Testis (tissue), 2 donors: ENCODE measurements at regions not wholly inside any gene's neighbourhood (a gene's known extent, or its start where the extent isn't known, plus 50 kb on each side); places are given as distances from the start of the nearest gene placed in this dataset.

Experiments
- DNase-seq: peaks from one replicate; pipeline ENCODE4 v3.0.0-alpha.2; 2019
- H3K27ac ChIP-seq, 2 donors: fragments of 200-600 bp; sonication (generic); one replicate each; pipeline ENCODE4 v1.5.1; 2019
- H3K27me3 ChIP-seq: fragments of 200-600 bp; sonication (generic); one replicate; pipeline ENCODE4 v1.5.1; 2019
- H3K36me3 ChIP-seq: fragments of 200-600 bp; sonication (generic); one replicate; pipeline ENCODE4 v1.5.1; 2017; ENCODE audit warnings: low read depth; ENCODE audit errors: missing control alignments
- H3K4me1 ChIP-seq: fragments of 200-600 bp; sonication (generic); one replicate; pipeline ENCODE4 v1.5.1; 2019
- H3K4me3 ChIP-seq, 2 donors: fragments of 200-600 bp; sonication (generic); one replicate each; pipeline ENCODE4 v1.5.1; 2017 to 2019
- H3K9me3 ChIP-seq: fragments of 200-600 bp; sonication (generic); one replicate; pipeline ENCODE4 v1.5.1; 2017
- POLR2A ChIP-seq: fragments of 450-650 bp; IDR thresholded peaks from one replicate; pipeline ENCODE4 v1.6.1; 2017; ENCODE audit warnings: antibody characterized with exemption, mild to moderate bottlenecking, moderate library complexity
- WGBS, 2 donors: methylation state at CpG; one replicate each; pipeline ENCODE4 v1.1.5; 2018; 5-methylcytosine and 5-hydroxymethylcytosine counted together
- intact Hi-C: fragments of 100-400 bp; cut with DNase I; formaldehyde crosslinking; loops from one replicate; pipeline ENCODE4 v1.15.1; 2023; ENCODE audit warnings: low total_unique reads
- TF ChIP-seq, protein P1 (sequence below), 3 experiments: fragments of 450-650 bp in 2 of 3; fragments of 200-600 bp in 1 of 3; sonication (generic) in 1 of 3; IDR thresholded peaks; one replicate each; pipeline ENCODE4 v1.5.1; 2016 to 2019; ENCODE audit warnings: antibody characterized with exemption in 3 of 3, mild to moderate bottlenecking in 2 of 3, moderate library complexity in 1 of 3

DNA sequence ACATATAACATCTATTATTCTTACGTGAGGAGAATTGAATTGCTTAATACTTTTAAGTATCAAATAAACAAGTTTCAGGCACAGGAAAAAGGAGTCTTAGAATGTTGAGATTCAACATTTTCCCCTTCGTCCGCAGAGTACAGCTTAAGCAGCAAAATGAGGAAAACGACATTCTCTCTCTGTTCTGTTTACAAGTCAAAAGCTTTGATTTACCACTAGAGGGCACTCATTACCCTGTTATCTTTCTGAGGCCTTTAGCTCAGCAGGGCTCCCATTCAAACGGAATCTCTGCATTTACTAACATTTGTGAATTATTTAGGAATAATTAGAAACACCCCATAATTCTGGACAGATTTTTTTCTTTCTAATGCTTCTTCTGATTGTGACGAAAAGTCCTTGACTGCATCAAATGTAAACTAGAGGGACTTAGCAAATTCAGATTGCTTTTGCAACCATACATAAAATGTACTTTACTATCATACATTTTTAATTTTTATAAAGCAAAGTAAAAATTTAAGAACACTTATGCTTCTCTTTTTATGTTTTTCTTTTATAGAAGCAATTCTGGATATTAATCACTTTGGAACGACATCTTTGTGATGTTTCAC, 75.0 kb downstream of the JRKL start:
- no peaks in the 10 kb centered on the region for H3K27me3 ChIP-seq
- DNase-seq: no peak
- H3K4me1 ChIP-seq: no peaks in the 10 kb centered on the region
- intact Hi-C loops: no loop called here
- WGBS, 2 donors: 7 to 9% methylated on average over 7 of the region's 7 CpGs
- no peak overlapping the region for H3K4me3 ChIP-seq
- no peaks in the 10 kb centered on the region for H3K36me3 ChIP-seq
- no peak for TF ChIP-seq POLR2A
- TF ChIP-seq, protein P1, sequence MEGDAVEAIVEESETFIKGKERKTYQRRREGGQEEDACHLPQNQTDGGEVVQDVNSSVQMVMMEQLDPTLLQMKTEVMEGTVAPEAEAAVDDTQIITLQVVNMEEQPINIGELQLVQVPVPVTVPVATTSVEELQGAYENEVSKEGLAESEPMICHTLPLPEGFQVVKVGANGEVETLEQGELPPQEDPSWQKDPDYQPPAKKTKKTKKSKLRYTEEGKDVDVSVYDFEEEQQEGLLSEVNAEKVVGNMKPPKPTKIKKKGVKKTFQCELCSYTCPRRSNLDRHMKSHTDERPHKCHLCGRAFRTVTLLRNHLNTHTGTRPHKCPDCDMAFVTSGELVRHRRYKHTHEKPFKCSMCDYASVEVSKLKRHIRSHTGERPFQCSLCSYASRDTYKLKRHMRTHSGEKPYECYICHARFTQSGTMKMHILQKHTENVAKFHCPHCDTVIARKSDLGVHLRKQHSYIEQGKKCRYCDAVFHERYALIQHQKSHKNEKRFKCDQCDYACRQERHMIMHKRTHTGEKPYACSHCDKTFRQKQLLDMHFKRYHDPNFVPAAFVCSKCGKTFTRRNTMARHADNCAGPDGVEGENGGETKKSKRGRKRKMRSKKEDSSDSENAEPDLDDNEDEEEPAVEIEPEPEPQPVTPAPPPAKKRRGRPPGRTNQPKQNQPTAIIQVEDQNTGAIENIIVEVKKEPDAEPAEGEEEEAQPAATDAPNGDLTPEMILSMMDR (IDR thresholded peaks at IDR 0.05): peak; percentile 59 to 65 (median 61)
- no peak overlapping the region for H3K27ac ChIP-seq
- H3K9me3 ChIP-seq: no peaks in the 10 kb centered on the region

DNA sequence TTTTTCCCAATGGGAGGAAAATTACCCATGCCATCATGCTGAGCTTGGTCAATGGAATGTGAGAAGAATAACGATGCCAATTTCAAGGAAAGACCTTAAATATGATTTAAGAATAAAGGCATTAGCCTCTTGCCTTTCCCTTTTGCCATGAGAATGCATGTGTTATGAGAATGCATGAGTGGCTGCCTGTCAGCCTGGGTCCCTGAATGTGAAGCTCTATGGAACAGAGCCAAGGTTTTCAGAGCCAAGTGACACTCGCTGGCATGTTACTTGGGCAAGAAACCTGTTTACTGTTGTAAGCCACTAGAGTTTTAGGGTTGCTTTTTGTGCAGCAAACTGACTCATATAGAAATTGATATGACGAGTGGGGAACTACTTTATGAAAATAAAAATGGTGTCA, 75.7 kb downstream of the JRKL start:
- no peaks in the 10 kb centered on the region for H3K4me1 ChIP-seq
- no peak for DNase-seq
- intact Hi-C loops: no loop called here
- no peak overlapping the region for H3K4me3 ChIP-seq
- H3K36me3 ChIP-seq: no peaks in the 10 kb centered on the region
- 65 to 73% methylated on average over 3 of the region's 3 CpGs for WGBS, 2 donors
- H3K9me3 ChIP-seq: no peaks in the 10 kb centered on the region
- no peaks in the 10 kb centered on the region for H3K27me3 ChIP-seq
- no peak for TF ChIP-seq POLR2A
- TF ChIP-seq, protein P1 (IDR thresholded peaks at IDR 0.05): no peak
- no peak overlapping the region for H3K27ac ChIP-seq

DNA sequence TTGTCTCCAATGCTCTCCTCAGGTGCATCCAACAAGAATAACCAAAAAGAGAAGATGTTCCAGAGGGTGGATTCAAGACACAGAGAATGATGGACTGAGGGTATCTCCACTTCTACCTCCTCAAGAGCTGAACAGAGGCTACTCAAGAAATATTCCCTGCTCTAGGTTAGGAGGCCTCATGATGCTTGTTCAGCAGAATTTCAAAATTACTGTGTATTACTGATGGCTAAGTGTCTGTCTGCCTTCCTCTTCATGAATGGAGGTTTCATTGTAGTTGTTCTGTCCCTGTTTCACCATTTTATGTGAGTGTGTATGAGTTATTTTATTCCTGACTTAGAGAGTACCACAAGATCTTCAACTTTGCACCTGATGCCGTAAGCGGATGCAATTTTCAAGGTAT, 76.8 kb downstream of the JRKL start:
- intact Hi-C loops: no loop called here
- WGBS, 2 donors: 99 to 100% methylated on average over 2 of the region's 2 CpGs
- Histone ChIP-seq H3K4me3 (no peak overlapping the region), H3K9me3 (no peaks in the 10 kb centered on the region), H3K27me3 (no peaks in the 10 kb centered on the region), H3K27ac (no peak overlapping the region), H3K36me3 (no peaks in the 10 kb centered on the region), H3K4me1 (no peaks in the 10 kb centered on the region)
- TF ChIP-seq, protein P1 (IDR thresholded peaks at IDR 0.05): no peak
- TF ChIP-seq POLR2A: no peak
- no peak for DNase-seq

DNA sequence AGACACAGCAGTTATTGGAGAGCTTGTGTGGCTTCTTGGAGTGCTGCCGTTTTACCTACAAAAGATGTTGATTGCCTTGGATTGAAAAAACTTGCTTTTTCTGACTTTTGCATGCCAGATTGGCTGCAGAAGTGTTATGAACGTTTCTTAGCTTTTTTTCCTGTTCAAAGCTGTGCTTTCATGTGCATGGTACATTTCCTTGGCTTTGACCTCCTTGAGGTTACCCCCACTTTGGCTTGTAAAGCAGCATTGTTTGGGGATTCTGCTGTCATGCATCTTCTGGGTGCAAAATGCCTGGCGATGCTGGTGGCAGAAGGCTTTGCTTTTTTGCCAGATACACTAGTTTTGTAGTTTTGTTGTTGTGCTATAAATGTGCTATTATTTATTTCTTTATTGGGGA, 80.0 kb downstream of the JRKL start:
- Histone ChIP-seq H3K27me3 (no peaks in the 10 kb centered on the region), H3K9me3 (no peaks in the 10 kb centered on the region), H3K4me3 (no peak overlapping the region), H3K27ac (no peak overlapping the region), H3K4me1 (no peaks in the 10 kb centered on the region), H3K36me3 (no peaks in the 10 kb centered on the region)
- no peak for DNase-seq
- intact Hi-C loops: no loop called here
- WGBS, 2 donors: 75 to 78% methylated on average over 3 of the region's 3 CpGs
- TF ChIP-seq, protein P1 (IDR thresholded peaks at IDR 0.05): no peak
- no peak for TF ChIP-seq POLR2A

DNA sequence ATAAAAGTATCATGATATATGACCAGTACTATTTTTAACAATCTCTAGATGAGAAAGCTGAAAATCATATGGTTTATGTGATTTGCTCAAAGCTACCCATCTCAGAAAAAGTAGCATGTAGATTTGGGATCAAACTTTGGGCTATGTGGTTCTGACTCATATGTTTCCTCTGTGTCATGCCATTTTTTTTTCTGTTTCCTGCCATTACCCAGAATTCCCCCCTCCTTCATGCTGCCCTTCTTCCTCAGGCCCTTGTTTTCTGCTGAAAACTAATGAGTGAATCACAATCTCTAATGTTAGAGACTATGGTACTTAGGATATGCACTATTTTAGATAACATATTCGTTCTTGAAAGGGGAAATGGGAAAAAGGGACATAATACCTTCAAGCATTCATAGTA, 80.7 kb downstream of the JRKL start:
- 78 to 88% methylated on average over 1 of the region's 1 CpG for WGBS, 2 donors
- Histone ChIP-seq H3K27ac (no peak overlapping the region), H3K4me3 (no peak overlapping the region), H3K4me1 (no peaks in the 10 kb centered on the region), H3K27me3 (no peaks in the 10 kb centered on the region), H3K36me3 (no peaks in the 10 kb centered on the region), H3K9me3 (no peaks in the 10 kb centered on the region)
- DNase-seq: no peak
- intact Hi-C loops: no loop called here
- TF ChIP-seq POLR2A: no peak
- TF ChIP-seq, protein P1 (IDR thresholded peaks at IDR 0.05): no peak
